HepG2 (cell line): ENCODE measurements at regions not wholly inside any gene's neighbourhood (a gene's known extent, or its start where the extent isn't known, plus 50 kb on each side); places are given as distances from the start of the nearest gene placed in this dataset.

ENCODE experiments used
- ATAC-seq: fragments of 200-7000 bp; cut with Tn5 transposase; 3 replicates; pipeline ENCODE4 v1.9.1; 2020; ENCODE audit warnings: mild to moderate bottlenecking, moderate library complexity
- BruUV-seq: library from RNA; stranded (reverse); fragments of 400-500 nt; replicated peaks from 2 replicates; lab custom pipeline; 2021; lab: Mats Ljungman, UMichigan
- CTCF ChIA-PET: fragments of 300-600 bp; formaldehyde crosslinking; extraction: SDS; loops from one replicate; lab custom pipeline; 2021; ENCODE audit warnings: low total read pairs, inconsistent platforms, low intra/inter-chr PET ratio; lab: Yijun Ruan, JAX
- POLR2A ChIA-PET: fragments of 350-600 bp; sonication (Branson Sonifier 250); formaldehyde crosslinking; loops from one replicate; lab custom pipeline; 2020; ENCODE audit warnings: antibody characterized with exemption, inconsistent platforms; lab: Yijun Ruan, JAX
- DNase-seq: peaks from one replicate; pipeline ENCODE4 v3.0.0-alpha.2; 2015; ENCODE audit warnings: low spot score
- FAIRE-seq: peaks from 3 replicates; lab custom pipeline; 2011; peaks lifted over from hg19 to GRCh38; lab: Jason Lieb, UNC
- H2AFZ ChIP-seq: one replicate; pipeline ENCODE4 v1.6.1; 2011; ENCODE audit warnings: low read length, inconsistent platforms
- H3K27ac ChIP-seq: fragments of 300-600 bp; 3 replicates; pipeline ENCODE4 v1.8.0; 2011; ENCODE audit warnings: mixed run types, mild to moderate bottlenecking, mixed read lengths, low read length, inconsistent platforms; ENCODE audit not compliant: insufficient read depth; ENCODE audit errors: extremely low read length
- H3K27me3 ChIP-seq, 2 experiments: fragments of 200-600 bp in 1 of 2; 2 replicates in 1 of 2; 3 replicates in 1 of 2; pipeline versions ENCODE4 v1.6.0 to v1.8.0; 2011; ENCODE audit warnings: low read length in 2 of 2, mild to moderate bottlenecking in 2 of 2, moderate library complexity in 2 of 2, inconsistent platforms in 1 of 2; ENCODE audit not compliant: insufficient read depth in 2 of 2, control insufficient read depth in 1 of 2
- H3K36me3 ChIP-seq, 2 experiments: fragments of 200-600 bp in 1 of 2; replicated peaks in 1 of 2; 2 replicates in 1 of 2; 3 replicates in 1 of 2; pipeline versions ENCODE4 v1.5.1 to v1.8.0; 2011; ENCODE audit warnings: low read length in 2 of 2, inconsistent platforms in 1 of 2; ENCODE audit not compliant: insufficient read depth in 2 of 2, control insufficient read depth in 1 of 2
- H3K4me1 ChIP-seq: 2 replicates; pipeline ENCODE4 v1.5.1; 2012; ENCODE audit warnings: low read length, inconsistent platforms; ENCODE audit not compliant: insufficient read depth
- H3K4me2 ChIP-seq: 2 replicates; pipeline ENCODE4 v1.6.0; 2011; ENCODE audit warnings: low read depth, low read length, inconsistent platforms
- H3K4me3 ChIP-seq, 3 experiments: fragments of 200-600 bp in 1 of 3; sonication (generic), shearing (Covaris generic) in 1 of 3; replicated peaks in 1 of 3; 2 replicates each; pipeline ENCODE4 v1.5.1; 2011 to 2016; ENCODE audit warnings: low read length in 3 of 3, inconsistent platforms in 2 of 3, low read depth in 2 of 3, mild to moderate bottlenecking in 2 of 3, control low read depth in 1 of 3, mixed read lengths in 1 of 3; ENCODE audit not compliant: insufficient read depth in 1 of 3
- H3K79me2 ChIP-seq: one replicate; pipeline ENCODE4 v1.6.1; 2011; ENCODE audit warnings: low read length, inconsistent platforms; ENCODE audit not compliant: insufficient read depth
- H3K9ac ChIP-seq: 2 replicates; pipeline ENCODE4 v1.6.0; 2011; ENCODE audit warnings: mild to moderate bottlenecking, low read depth, low read length, inconsistent platforms; ENCODE audit not compliant: insufficient read depth
- H3K9me3 ChIP-seq: 2 replicates; pipeline ENCODE4 v1.5.1; 2012; ENCODE audit warnings: mild to moderate bottlenecking, low read length
- H4K20me1 ChIP-seq: 2 replicates; pipeline ENCODE4 v1.6.0; 2011; ENCODE audit warnings: inconsistent platforms, mild to moderate bottlenecking, low read length, moderate library complexity; ENCODE audit not compliant: insufficient read depth
- KLF11 ChIP-seq: IDR thresholded peaks from 2 replicates; pipeline ENCODE4 v1.6.1; 2016; ENCODE audit warnings: missing compliant biosample characterization
- ZBTB21 ChIP-seq: sonication (generic); formaldehyde crosslinking; IDR thresholded peaks from 2 replicates; pipeline ENCODE4 v1.4.0; 2020; ENCODE audit warnings: missing genetic modification reagents
- ZNF180 ChIP-seq: sonication (generic); formaldehyde crosslinking; IDR thresholded peaks from 2 replicates; pipeline ENCODE4 v1.4.0; 2020; ENCODE audit warnings: low read depth, missing genetic modification reagents, borderline replicate concordance
- ZNF441 ChIP-seq: sonication (generic); formaldehyde crosslinking; IDR thresholded peaks from 2 replicates; pipeline ENCODE4 v1.7.0; 2021; ENCODE audit warnings: missing genetic modification reagents, borderline replicate concordance
- WGBS: methylation state at CpG from one replicate; pipeline ENCODE4 v1.1.6; 2017; ENCODE audit warnings: low lambda C conversion rate; 5-methylcytosine and 5-hydroxymethylcytosine counted together
- in situ Hi-C: cut with HindIII; loops from 2 replicates; pipeline ENCODE4 v1.10.0; 2017; ENCODE audit warnings: low pct_unique_long_range_greater_than_20kb; ENCODE audit not compliant: extremely low pct_ligation_motif_present
- intact Hi-C: fragments of 100-400 bp; cut with micrococcal nuclease; formaldehyde crosslinking; loops from one replicate; pipeline ENCODE4 v1.10.0; 2022; ENCODE audit not compliant: unreplicated experiment
- TF ChIP-seq, protein P1 (sequence below): sonication (generic); formaldehyde crosslinking; IDR thresholded peaks from 2 replicates; pipeline ENCODE4 v1.5.1; 2020; ENCODE audit warnings: mild to moderate bottlenecking, missing genetic modification reagents

DNA sequence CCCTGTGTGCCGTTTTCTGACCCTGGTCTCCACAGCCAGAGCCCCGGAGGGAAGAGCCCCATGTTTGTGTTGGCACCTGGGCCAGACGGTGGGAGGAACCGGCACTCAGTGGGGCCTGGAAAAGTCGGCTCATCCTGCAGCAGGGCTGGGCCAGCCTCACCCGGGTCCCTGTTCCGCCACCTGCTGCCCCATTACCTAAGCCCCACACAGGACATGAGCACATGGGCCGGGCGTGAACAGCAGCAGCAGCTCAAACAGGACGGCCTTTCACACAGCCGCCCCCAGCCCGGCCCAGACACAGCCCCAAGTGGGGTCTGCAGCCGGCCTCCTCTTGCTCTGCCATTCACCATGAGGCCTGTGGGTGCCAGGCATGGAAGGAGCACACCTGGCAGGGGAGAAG, 302.4 kb downstream of the MN1 start:
- Histone ChIP-seq H4K20me1 (no peaks in the 10 kb centered on the region), H3K79me2 (no peaks in the 10 kb centered on the region), H3K36me3 (no peaks in the 10 kb centered on the region), H3K4me1 (0 out of 2 replicates have a peak, but pooled peaks cover 6% of the 10 kb centered on the region), H3K27ac (no peak overlapping the region), H3K4me3 (no peak overlapping the region), H3K27me3 (peaks cover 0 to 4% of the 10 kb centered on the region in 2 experiments; a peak in 1 of 5 replicates), H2AFZ (no peak overlapping the region), H3K9me3 (no peaks in the 10 kb centered on the region), H3K4me2 (no peak overlapping the region), H3K9ac (no peak overlapping the region)
- TF ChIP-seq ZBTB21 (CRISPR knock-in tag) (no peak), ZNF441 (CRISPR knock-in tag) (no peak), KLF11 (no peak)
- in situ Hi-C loops (no loop called here), intact Hi-C loops (no loop called here)
- ChIA-PET POLR2A (no interaction called here), CTCF (no interaction called here)
- BruUV-seq = no TSS peak
- 0% methylated on average over 1 of the region's 13 CpGs for WGBS
- DNase-seq = no peak
- no peak for FAIRE-seq
- ATAC-seq = peak; percentile 62

DNA sequence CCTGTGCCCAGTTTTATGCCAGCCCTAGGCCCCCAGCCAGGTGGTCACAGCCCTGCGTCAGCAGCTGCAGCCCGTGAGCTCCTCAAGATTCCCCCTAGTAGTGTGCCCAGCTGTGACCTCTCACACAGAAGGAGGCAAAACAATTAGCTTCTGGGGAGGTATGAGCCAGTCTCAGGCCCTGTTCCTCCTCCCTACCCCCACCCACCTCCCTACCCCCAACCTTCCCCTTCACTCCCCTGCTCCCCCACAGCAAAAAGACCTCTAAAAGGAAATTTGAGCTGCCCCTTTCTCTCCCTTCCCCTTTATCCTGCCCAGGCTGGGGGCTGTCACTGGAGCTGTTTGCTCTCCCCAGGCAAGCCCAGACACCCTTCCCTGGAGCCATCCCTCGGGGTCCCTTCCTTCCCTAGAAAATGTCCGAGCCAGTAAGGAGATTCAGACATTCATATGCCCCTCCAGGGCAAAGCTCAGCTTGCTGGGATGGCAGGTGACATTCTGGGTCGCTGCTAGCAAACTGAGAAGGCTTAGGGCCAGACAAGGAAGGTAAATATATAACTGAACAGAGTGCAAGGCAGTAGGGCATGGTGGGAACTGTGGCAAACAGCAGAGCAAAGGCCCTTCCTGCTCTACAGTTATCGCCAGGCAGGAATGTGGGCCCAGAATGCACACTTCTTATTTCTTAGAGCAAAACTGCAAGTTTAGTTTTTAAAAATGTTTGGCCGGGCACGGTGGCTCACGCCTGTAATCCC, 300.2 kb downstream of the MN1 start:
- in situ Hi-C loops = no loop called here
- no peaks in the 10 kb centered on the region for H4K20me1 ChIP-seq
- H3K9me3 ChIP-seq = no peaks in the 10 kb centered on the region
- no peak overlapping the region for H2AFZ ChIP-seq
- 31% methylated on average over 9 of the region's 9 CpGs for WGBS
- ChIA-PET POLR2A (no interaction called here), CTCF (no interaction called here)
- no TSS peak for BruUV-seq
- intact Hi-C loops = no loop called here
- H3K27me3 ChIP-seq = no peaks in the 10 kb centered on the region; a peak in 2 of 5 replicates
- 0 out of 2 replicates have a peak, but pooled peaks cover 6% of the 10 kb centered on the region for H3K4me1 ChIP-seq
- ATAC-seq = peak; percentile 40; the same call in 2 of the 3 replicates
- H3K4me3 ChIP-seq = no peak overlapping the region
- no peaks in the 10 kb centered on the region for H3K36me3 ChIP-seq
- no peak overlapping the region for H3K27ac ChIP-seq
- H3K4me2 ChIP-seq = no peak overlapping the region
- no peak for DNase-seq
- TF ChIP-seq ZNF180 (CRISPR knock-in tag) = peak; percentile 98; the same call in 1 of the 2 replicates
- TF ChIP-seq, protein P1, sequence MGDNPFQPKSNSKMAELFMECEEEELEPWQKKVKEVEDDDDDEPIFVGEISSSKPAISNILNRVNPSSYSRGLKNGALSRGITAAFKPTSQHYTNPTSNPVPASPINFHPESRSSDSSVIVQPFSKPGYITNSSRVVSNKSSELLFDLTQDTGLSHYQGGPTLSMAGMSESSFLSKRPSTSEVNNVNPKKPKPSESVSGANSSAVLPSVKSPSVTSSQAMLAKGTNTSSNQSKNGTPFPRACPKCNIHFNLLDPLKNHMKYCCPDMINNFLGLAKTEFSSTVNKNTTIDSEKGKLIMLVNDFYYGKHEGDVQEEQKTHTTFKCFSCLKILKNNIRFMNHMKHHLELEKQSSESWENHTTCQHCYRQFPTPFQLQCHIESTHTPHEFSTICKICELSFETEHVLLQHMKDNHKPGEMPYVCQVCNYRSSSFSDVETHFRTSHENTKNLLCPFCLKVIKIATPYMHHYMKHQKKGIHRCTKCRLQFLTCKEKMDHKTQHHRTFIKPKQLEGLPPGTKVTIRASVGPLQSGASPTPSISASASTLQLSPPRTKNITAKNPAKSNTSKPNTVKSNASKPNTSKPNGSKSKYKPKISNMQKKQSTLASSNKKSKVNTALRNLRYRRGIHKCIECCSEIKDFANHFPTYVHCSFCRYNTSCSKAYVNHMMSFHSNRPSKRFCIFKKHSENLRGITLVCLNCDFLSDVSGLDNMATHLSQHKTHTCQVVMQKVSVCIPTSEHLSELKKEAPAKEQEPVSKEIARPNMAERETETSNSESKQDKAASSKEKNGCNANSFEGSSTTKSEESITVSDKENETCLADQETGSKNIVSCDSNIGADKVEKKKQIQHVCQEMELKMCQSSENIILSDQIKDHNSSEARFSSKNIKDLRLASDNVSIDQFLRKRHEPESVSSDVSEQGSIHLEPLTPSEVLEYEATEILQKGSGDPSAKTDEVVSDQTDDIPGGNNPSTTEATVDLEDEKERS (CRISPR knock-in tag) = no peak
- no peaks in the 10 kb centered on the region for H3K79me2 ChIP-seq
- H3K9ac ChIP-seq = no peak overlapping the region
- no peak for FAIRE-seq
